ENCODE measurements at regions not wholly inside any gene's neighbourhood (a gene's known extent, or its start where the extent isn't known, plus 50 kb on each side); places are given as distances from the start of the nearest gene placed in this dataset.

DNA sequence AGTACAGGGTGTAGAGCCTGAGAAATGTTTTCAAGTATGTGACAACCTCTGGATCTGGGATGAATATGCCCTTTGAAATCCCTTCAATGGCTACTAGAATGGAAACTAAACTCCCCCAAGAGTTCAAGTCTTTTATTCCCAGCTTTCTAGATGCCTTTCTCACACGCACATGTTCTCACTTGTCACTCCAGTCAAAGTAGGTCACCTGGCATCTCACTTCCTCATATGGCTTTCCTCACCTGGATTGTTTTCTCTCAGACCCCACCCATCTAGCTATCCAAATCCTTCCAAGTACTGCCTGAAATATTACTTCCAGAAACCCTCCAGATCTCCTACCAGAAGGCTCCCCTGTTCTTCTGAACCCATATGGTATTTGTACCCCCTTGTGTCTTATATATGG lies 615.4 kb upstream of the KLF4 start (continued):
- TF ChIP-seq, protein P1, sequence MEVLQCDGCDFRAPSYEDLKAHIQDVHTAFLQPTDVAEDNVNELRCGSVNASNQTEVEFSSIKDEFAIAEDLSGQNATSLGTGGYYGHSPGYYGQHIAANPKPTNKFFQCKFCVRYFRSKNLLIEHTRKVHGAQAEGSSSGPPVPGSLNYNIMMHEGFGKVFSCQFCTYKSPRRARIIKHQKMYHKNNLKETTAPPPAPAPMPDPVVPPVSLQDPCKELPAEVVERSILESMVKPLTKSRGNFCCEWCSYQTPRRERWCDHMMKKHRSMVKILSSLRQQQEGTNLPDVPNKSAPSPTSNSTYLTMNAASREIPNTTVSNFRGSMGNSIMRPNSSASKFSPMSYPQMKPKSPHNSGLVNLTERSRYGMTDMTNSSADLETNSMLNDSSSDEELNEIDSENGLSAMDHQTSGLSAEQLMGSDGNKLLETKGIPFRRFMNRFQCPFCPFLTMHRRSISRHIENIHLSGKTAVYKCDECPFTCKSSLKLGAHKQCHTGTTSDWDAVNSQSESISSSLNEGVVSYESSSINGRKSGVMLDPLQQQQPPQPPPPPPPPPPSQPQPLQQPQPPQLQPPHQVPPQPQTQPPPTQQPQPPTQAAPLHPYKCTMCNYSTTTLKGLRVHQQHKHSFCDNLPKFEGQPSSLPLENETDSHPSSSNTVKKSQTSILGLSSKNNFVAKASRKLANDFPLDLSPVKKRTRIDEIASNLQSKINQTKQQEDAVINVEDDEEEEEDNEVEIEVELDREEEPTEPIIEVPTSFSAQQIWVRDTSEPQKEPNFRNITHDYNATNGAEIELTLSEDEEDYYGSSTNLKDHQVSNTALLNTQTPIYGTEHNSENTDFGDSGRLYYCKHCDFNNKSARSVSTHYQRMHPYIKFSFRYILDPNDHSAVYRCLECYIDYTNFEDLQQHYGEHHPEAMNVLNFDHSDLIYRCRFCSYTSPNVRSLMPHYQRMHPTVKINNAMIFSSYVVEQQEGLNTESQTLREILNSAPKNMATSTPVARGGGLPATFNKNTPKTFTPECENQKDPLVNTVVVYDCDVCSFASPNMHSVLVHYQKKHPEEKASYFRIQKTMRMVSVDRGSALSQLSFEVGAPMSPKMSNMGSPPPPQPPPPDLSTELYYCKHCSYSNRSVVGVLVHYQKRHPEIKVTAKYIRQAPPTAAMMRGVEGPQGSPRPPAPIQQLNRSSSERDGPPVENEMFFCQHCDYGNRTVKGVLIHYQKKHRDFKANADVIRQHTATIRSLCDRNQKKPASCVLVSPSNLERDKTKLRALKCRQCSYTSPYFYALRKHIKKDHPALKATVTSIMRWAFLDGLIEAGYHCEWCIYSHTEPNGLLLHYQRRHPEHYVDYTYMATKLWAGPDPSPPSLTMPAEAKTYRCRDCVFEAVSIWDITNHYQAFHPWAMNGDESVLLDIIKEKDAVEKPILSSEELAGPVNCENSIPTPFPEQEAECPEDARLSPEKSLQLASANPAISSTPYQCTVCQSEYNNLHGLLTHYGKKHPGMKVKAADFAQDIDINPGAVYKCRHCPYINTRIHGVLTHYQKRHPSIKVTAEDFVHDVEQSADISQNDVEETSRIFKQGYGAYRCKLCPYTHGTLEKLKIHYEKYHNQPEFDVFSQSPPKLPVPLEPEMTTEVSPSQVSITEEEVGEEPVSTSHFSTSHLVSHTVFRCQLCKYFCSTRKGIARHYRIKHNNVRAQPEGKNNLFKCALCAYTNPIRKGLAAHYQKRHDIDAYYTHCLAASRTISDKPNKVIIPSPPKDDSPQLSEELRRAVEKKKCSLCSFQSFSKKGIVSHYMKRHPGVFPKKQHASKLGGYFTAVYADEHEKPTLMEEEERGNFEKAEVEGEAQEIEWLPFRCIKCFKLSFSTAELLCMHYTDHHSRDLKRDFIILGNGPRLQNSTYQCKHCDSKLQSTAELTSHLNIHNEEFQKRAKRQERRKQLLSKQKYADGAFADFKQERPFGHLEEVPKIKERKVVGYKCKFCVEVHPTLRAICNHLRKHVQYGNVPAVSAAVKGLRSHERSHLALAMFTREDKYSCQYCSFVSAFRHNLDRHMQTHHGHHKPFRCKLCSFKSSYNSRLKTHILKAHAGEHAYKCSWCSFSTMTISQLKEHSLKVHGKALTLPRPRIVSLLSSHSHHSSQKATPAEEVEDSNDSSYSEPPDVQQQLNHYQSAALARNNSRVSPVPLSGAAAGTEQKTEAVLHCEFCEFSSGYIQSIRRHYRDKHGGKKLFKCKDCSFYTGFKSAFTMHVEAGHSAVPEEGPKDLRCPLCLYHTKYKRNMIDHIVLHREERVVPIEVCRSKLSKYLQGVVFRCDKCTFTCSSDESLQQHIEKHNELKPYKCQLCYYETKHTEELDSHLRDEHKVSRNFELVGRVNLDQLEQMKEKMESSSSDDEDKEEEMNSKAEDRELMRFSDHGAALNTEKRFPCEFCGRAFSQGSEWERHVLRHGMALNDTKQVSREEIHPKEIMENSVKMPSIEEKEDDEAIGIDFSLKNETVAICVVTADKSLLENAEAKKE (CRISPR knock-in tag; IDR thresholded peaks at IDR 0.05) = no peak
- TF ChIP-seq, protein P2, sequence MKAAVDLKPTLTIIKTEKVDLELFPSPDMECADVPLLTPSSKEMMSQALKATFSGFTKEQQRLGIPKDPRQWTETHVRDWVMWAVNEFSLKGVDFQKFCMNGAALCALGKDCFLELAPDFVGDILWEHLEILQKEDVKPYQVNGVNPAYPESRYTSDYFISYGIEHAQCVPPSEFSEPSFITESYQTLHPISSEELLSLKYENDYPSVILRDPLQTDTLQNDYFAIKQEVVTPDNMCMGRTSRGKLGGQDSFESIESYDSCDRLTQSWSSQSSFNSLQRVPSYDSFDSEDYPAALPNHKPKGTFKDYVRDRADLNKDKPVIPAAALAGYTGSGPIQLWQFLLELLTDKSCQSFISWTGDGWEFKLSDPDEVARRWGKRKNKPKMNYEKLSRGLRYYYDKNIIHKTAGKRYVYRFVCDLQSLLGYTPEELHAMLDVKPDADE (IDR thresholded peaks at IDR 0.05) = no peak
- TF ChIP-seq ZNF114 (CRISPR knock-in tag; IDR thresholded peaks at IDR 0.05) (no peak), JUNB (IDR thresholded peaks at IDR 0.05; ENCODE audit: unreplicated experiment) (no peak), CTCF (conservative IDR thresholded peaks at IDR 0.05; ENCODE audit: low read depth in 2 of 2) (no peak), POLR2AphosphoS5 (IDR thresholded peaks at IDR 0.05; ENCODE audit: low read depth) (no peak)

All from GM23338 (cell line).